Prostate gland (tissue), 2 donors: ENCODE measurements at regions not wholly inside any gene's neighbourhood (a gene's known extent, or its start where the extent isn't known, plus 50 kb on each side); places are given as distances from the start of the nearest gene placed in this dataset.

ENCODE experiments used
- CTCF ChIP-seq, 4 experiments: fragments of 200-600 bp in 2 of 4; fragments of 450-650 bp in 2 of 4; sonication (generic) in 2 of 4; IDR thresholded peaks; 1 replicate in 3 of 4; 2 replicates in 1 of 4; pipeline ENCODE4 v1.5.1; 2016 to 2019; ENCODE audit warnings: antibody characterized with exemption in 4 of 4, mild to moderate bottlenecking in 2 of 4, moderate library complexity in 2 of 4
- POLR2AphosphoS5 ChIP-seq: sonication (generic); formaldehyde crosslinking; IDR thresholded peaks from one replicate; pipeline ENCODE4 v1.6.1; 2017; ENCODE audit warnings: antibody characterized with exemption

GRCh38 chr4:181372014-181372413 lies 871.2 kb upstream of the TENM3 start:
- TF ChIP-seq CTCF (IDR thresholded peaks at IDR 0.05) (no peak), POLR2AphosphoS5 (no peak)
